Cardiac muscle cell (in vitro differentiated cells and primary cell): ENCODE measurements at regions not wholly inside any gene's neighbourhood (a gene's known extent, or its start where the extent isn't known, plus 50 kb on each side); places are given as distances from the start of the nearest gene placed in this dataset.
"Not testable (repeated sequence)": the region's sequence is repeated elsewhere in the genome, so short reads cannot be mapped to it uniquely, and the experiment has no call there.

ENCODE experiments used
- DNase-seq, 2 donors: peaks; one replicate each; pipeline versions ENCODE4 v3.0.0 to v3.0.0-alpha.2; 2010 to 2017; ENCODE audit warnings: low read depth in 1 of 2, low spot score in 1 of 2
- H3K27ac ChIP-seq: fragments of 200-600 bp; sonication (generic); 2 replicates; pipeline ENCODE4 v1.5.1; 2016
- H3K27me3 ChIP-seq: fragments of 200-600 bp; sonication (generic); 2 replicates; pipeline ENCODE4 v1.6.0; 2016; ENCODE audit warnings: control low read depth
- H3K36me3 ChIP-seq: fragments of 200-600 bp; sonication (generic); 2 replicates; pipeline ENCODE4 v1.5.1; 2016; ENCODE audit warnings: control low read depth
- H3K4me1 ChIP-seq: fragments of 200-600 bp; sonication (generic); 2 replicates; pipeline ENCODE4 v1.8.1; 2017; ENCODE audit warnings: low read depth, mild to moderate bottlenecking, mixed run types
- H3K4me3 ChIP-seq: fragments of 200-600 bp; sonication (generic); 2 replicates; pipeline ENCODE4 v1.5.1; 2016; ENCODE audit warnings: mild to moderate bottlenecking
- H3K9me3 ChIP-seq: fragments of 200-600 bp; sonication (generic); 2 replicates; pipeline ENCODE4 v1.5.1; 2017; ENCODE audit warnings: low read depth, mild to moderate bottlenecking, control low read depth
- TF ChIP-seq, protein P1 (sequence below): IDR thresholded peaks from 2 replicates; pipeline ENCODE4 v1.5.1; 2012; ENCODE audit warnings: low read depth, mild to moderate bottlenecking, low read length

DNA sequence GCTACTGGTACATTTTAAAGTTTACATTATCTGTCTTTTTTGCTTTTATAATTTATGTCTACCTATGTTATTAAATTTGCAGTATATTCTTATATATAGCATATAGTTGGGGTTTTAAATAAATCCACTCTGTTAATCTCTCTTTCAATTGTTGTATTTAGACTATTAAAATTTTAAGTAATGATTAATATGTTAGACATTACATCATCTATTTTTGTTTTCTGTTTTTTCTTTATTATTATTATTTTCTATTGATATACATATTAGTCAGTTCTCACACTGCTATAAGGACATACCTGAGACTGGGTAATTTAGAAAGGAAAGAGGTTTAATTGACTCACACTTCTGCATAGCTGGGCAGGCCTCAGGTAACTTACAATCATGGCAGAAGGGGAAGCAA, 1338.2 kb upstream of the GJE1 start:
- TF ChIP-seq, protein P1, sequence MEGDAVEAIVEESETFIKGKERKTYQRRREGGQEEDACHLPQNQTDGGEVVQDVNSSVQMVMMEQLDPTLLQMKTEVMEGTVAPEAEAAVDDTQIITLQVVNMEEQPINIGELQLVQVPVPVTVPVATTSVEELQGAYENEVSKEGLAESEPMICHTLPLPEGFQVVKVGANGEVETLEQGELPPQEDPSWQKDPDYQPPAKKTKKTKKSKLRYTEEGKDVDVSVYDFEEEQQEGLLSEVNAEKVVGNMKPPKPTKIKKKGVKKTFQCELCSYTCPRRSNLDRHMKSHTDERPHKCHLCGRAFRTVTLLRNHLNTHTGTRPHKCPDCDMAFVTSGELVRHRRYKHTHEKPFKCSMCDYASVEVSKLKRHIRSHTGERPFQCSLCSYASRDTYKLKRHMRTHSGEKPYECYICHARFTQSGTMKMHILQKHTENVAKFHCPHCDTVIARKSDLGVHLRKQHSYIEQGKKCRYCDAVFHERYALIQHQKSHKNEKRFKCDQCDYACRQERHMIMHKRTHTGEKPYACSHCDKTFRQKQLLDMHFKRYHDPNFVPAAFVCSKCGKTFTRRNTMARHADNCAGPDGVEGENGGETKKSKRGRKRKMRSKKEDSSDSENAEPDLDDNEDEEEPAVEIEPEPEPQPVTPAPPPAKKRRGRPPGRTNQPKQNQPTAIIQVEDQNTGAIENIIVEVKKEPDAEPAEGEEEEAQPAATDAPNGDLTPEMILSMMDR = no peak
- Histone ChIP-seq H3K9me3 (no peaks in the 10 kb centered on the region), H3K27ac (no peak overlapping the region), H3K4me3 (no peak overlapping the region), H3K36me3 (no peaks in the 10 kb centered on the region), H3K4me1 (no peaks in the 10 kb centered on the region), H3K27me3 (no peaks in the 10 kb centered on the region)
- no peak for DNase-seq

DNA sequence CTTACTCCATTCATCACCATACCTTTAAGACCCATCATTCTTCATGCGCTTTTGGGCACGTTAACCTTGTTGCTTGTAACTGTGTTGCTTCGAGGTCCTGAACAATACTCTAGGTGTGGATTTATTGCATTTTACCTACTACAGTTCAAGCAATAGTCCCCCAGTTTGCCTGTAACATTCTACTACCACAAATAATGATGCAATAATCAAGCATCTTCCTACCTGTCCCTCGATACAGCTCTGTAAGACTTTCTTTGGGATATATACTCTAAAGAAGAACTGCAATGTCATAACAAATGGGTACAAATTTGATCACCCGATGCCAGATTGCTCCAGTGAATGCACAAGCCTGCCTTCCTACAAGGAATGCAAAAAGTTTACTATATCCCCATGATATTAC, 1342.6 kb upstream of the GJE1 start:
- Histone ChIP-seq H3K4me3 (no peak overlapping the region), H3K36me3 (no peaks in the 10 kb centered on the region)
- TF ChIP-seq, protein P1 = no peak

DNA sequence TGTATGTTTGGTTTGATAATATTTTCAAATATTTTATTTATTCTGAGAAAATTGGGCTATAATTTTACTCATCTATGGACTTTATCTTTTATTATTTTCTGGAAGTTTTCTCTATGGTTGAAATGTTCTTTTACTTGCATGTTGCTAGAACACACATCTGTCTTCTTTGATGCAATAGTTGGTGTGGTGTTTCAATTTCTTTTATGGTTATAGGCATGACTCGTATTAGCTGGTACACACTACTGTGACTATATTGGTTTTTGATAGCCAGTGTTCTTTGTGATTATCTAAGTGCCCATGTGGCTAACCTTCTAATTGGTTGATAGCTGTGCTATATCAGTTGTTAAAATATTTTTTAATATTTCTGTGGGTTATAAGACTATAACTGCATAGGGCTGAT, 1343.3 kb upstream of the GJE1 start:
- no peak overlapping the region for H3K4me3 ChIP-seq
- TF ChIP-seq, protein P1 = no peak
- H3K27me3 ChIP-seq = no peaks in the 10 kb centered on the region

More for the DNA sequence above, 1342.6 kb upstream of the GJE1 start:
- H3K27me3 ChIP-seq = no peaks in the 10 kb centered on the region
- no peak overlapping the region for H3K27ac ChIP-seq
- H3K9me3 ChIP-seq = no peaks in the 10 kb centered on the region
- DNase-seq = no peak
- no peaks in the 10 kb centered on the region for H3K4me1 ChIP-seq

DNA sequence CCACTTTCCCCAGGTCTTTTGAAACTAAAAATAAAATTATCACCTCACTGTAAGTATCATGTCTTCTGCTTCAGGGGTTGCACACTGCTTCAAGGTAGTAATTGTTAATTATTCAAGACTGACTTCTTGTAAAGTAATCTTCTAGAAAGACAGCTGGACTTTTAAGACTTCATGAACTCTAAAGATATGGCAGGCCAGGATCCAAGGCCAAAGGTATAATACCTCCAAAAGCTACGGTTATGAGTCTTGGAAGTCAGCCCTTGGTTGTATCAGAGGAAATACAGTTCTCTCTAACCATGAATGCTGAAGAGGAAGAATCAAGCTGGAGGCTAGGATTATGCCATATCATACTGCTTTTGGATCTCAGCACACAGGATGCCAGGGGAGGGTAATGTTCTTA, 1346.8 kb upstream of the GJE1 start:
- no peak overlapping the region for H3K4me3 ChIP-seq
- H3K36me3 ChIP-seq = no peaks in the 10 kb centered on the region
- H3K4me1 ChIP-seq = no peaks in the 10 kb centered on the region
- no peaks in the 10 kb centered on the region for H3K27me3 ChIP-seq
- TF ChIP-seq, protein P1 = no peak
- no peaks in the 10 kb centered on the region for H3K9me3 ChIP-seq
- H3K27ac ChIP-seq = no peak overlapping the region
- no peak for DNase-seq

More for the DNA sequence above, 1343.3 kb upstream of the GJE1 start:
- no peaks in the 10 kb centered on the region for H3K36me3 ChIP-seq
- no peak for DNase-seq
- no peaks in the 10 kb centered on the region for H3K9me3 ChIP-seq
- no peak overlapping the region for H3K27ac ChIP-seq
- no peaks in the 10 kb centered on the region for H3K4me1 ChIP-seq

DNA sequence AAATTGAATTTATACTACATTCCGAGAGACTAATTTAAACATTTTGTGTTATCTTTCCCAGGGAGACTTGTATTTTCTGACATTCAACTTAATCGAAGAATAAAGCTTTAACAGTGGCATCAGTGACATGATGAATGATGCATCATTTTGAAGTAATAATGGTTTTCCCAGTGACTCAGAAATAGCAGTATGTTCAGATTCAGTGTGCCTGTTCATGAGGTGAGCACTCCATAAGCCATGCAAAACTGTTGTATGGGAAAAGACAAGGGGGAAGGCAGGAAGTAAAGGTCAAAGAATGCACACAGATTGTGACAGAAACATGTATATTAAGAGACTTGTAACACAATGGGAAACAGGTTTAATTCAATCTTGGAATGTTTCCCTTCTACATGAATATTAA, 1348.2 kb upstream of the GJE1 start:
- Histone ChIP-seq H3K36me3 (no peaks in the 10 kb centered on the region), H3K9me3 (no peaks in the 10 kb centered on the region), H3K27ac (no peak overlapping the region), H3K4me1 (no peaks in the 10 kb centered on the region), H3K4me3 (no peak overlapping the region), H3K27me3 (no peaks in the 10 kb centered on the region)
- no peak for DNase-seq
- TF ChIP-seq, protein P1 = no peak

DNA sequence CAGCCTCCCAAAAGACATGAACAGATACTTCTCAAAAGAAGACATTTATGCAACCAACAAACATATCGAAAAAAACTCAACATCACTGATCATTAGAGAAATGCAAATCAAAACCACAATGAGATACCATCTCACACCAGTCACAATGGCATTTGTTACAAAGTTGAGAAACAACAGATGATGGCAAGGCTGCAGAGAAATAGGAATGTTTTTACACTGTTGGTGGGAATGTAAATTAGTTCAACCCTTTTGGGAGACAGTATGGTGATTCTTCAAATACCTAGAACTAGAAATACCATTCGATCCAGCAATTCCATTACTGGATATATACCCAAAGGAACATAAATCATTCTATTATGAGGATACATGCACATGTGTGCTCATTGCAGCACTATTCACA, 1349.2 kb upstream of the GJE1 start:
- DNase-seq, H3K36me3 ChIP-seq, H3K27me3 ChIP-seq, H3K9me3 ChIP-seq, H3K27ac ChIP-seq, H3K4me1 ChIP-seq, H3K4me3 ChIP-seq: not testable (repeated sequence)
